KMS-11 (cell line): ENCODE measurements at regions not wholly inside any gene's neighbourhood (a gene's known extent, or its start where the extent isn't known, plus 50 kb on each side); places are given as distances from the start of the nearest gene placed in this dataset.

Experiments used
- H2AFZ ChIP-seq: fragments of 200-600 bp; sonication (generic); 2 replicates; pipeline ENCODE4 v1.6.1; 2016; ENCODE audit warnings: antibody characterized with exemption, mixed run types, low read depth
- H3K27ac ChIP-seq: fragments of 200-600 bp; sonication (generic); 2 replicates; pipeline ENCODE4 v1.6.1; 2016; ENCODE audit warnings: mild to moderate bottlenecking, mixed run types
- H3K27me3 ChIP-seq: fragments of 200-600 bp; sonication (generic); 2 replicates; pipeline ENCODE4 v1.6.1; 2017; ENCODE audit warnings: mild to moderate bottlenecking, low read depth, mixed run types, moderate library complexity; ENCODE audit not compliant: insufficient read depth
- H3K36me3 ChIP-seq: fragments of 200-600 bp; sonication (generic); 2 replicates; pipeline ENCODE4 v1.6.1; 2017; ENCODE audit warnings: mild to moderate bottlenecking, mixed run types; ENCODE audit not compliant: insufficient read depth
- H3K4me1 ChIP-seq: fragments of 200-600 bp; sonication (generic); 2 replicates; pipeline ENCODE4 v1.6.1; 2016; ENCODE audit warnings: mild to moderate bottlenecking, low read depth, mixed run types; ENCODE audit not compliant: poor library complexity, severe bottlenecking
- H3K4me2 ChIP-seq: fragments of 200-600 bp; sonication (generic); 2 replicates; pipeline ENCODE4 v1.7.0; 2016; ENCODE audit warnings: mild to moderate bottlenecking, mixed run types
- H3K4me3 ChIP-seq: fragments of 200-600 bp; sonication (generic); IDR thresholded peaks from 2 replicates; pipeline ENCODE4 v1.6.1; 2017; ENCODE audit warnings: low read depth, low read length, mixed read lengths; ENCODE audit not compliant: insufficient read depth
- H3K79me2 ChIP-seq: fragments of 200-600 bp; sonication (generic); 2 replicates; pipeline ENCODE4 v1.6.1; 2016; ENCODE audit warnings: low read depth, mixed run types; ENCODE audit not compliant: insufficient read depth
- H3K9ac ChIP-seq: fragments of 200-600 bp; sonication (generic); 2 replicates; pipeline ENCODE4 v1.6.1; 2016; ENCODE audit warnings: mild to moderate bottlenecking, mixed run types
- H4K20me1 ChIP-seq: fragments of 200-600 bp; sonication (generic); 2 replicates; pipeline ENCODE4 v1.6.1; 2016; ENCODE audit warnings: mild to moderate bottlenecking, mixed run types; ENCODE audit not compliant: insufficient read depth
- CTCF ChIP-seq: fragments of 200-600 bp; sonication (generic); conservative IDR thresholded peaks from 2 replicates; pipeline ENCODE4 v1.6.1; 2017; ENCODE audit warnings: low read depth, mild to moderate bottlenecking, antibody characterized with exemption, low read length, moderate library complexity, mixed read lengths

DNA sequence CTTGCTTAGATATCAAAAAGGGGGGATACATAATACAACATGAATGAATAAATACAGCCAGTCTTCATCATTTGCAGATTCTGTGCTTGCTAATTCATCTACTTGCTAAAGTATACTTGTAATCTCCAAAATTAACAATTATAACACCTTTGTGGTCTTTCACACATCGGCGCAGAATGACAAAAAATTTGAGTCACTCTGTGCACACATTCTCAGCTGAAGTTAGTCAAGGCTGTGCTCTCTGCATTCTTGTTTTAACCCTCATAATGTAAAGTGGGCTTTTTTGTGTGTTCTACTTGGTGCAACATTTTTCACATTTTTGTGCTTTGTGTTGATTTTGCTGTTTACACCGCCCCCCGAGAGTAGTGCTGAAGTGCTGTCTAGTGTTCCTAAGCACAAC is 65.8 kb upstream of the GPRIN3 start:
- Histone ChIP-seq H3K36me3 (no peaks in the 10 kb centered on the region), H2AFZ (no peak overlapping the region), H3K79me2 (no peaks in the 10 kb centered on the region), H3K4me2 (no peak overlapping the region), H4K20me1 (no peaks in the 10 kb centered on the region), H3K27me3 (no peaks in the 10 kb centered on the region), H3K4me3 (no peak overlapping the region), H3K27ac (no peak overlapping the region), H3K4me1 (no peaks in the 10 kb centered on the region), H3K9ac (no peak overlapping the region)
- no peak for TF ChIP-seq CTCF

- no peaks in the 10 kb centered on the region for H3K36me3 ChIP-seq
- no peak overlapping the region for H3K4me3 ChIP-seq
- no peak overlapping the region for H3K4me2 ChIP-seq
- no peak for TF ChIP-seq CTCF
- no peaks in the 10 kb centered on the region for H3K27me3 ChIP-seq
- H3K79me2 ChIP-seq = no peaks in the 10 kb centered on the region
- H2AFZ ChIP-seq = no peak overlapping the region
- H3K9ac ChIP-seq = no peak overlapping the region
- H4K20me1 ChIP-seq = no peaks in the 10 kb centered on the region
- no peaks in the 10 kb centered on the region for H3K4me1 ChIP-seq
- no peak overlapping the region for H3K27ac ChIP-seq
These were observed 64.0 kb upstream of the GPRIN3 start for GRCh38 chr4:89371614-89372013.

GRCh38 chr4:89369581-89369980 is 62.0 kb upstream of the GPRIN3 start:
- Histone ChIP-seq H3K9ac (no peak overlapping the region), H2AFZ (no peak overlapping the region), H3K36me3 (no peaks in the 10 kb centered on the region), H3K4me2 (no peak overlapping the region), H3K4me1 (no peaks in the 10 kb centered on the region), H4K20me1 (no peaks in the 10 kb centered on the region), H3K27ac (no peak overlapping the region), H3K4me3 (no peak overlapping the region), H3K79me2 (no peaks in the 10 kb centered on the region), H3K27me3 (no peaks in the 10 kb centered on the region)
- no peak for TF ChIP-seq CTCF

DNA sequence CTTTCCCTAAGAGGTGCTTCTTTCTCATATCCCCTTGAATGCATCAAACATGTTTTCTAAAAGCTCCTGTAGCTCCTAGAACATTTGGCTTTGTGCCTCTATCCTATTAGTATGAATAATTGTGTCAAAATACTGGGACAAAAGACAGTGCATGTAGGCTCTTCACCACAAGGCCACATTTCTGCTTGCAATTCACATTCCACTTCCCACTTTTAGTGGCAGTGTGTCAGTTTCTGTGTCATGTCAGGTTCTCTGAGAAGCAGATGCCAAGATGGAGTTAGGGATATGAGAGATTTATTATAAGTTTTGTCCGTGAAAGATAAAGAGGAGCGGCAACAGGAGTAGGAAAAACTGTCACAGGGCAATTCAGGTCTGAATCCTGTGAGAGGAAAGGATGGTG is 61.3 kb upstream of the GPRIN3 start:
- no peak overlapping the region for H3K4me2 ChIP-seq
- H3K9ac ChIP-seq = no peak overlapping the region
- H3K79me2 ChIP-seq = no peaks in the 10 kb centered on the region
- TF ChIP-seq CTCF = no peak
- H3K4me1 ChIP-seq = no peaks in the 10 kb centered on the region
- H3K36me3 ChIP-seq = no peaks in the 10 kb centered on the region
- H3K27me3 ChIP-seq = no peaks in the 10 kb centered on the region
- no peak overlapping the region for H3K27ac ChIP-seq
- H3K4me3 ChIP-seq = no peak overlapping the region
- no peaks in the 10 kb centered on the region for H4K20me1 ChIP-seq
- no peak overlapping the region for H2AFZ ChIP-seq

GRCh38 chr4:89365776-89366175 is 58.2 kb upstream of the GPRIN3 start:
- H3K4me2 ChIP-seq = no peak overlapping the region
- TF ChIP-seq CTCF = no peak
- H3K36me3 ChIP-seq = no peaks in the 10 kb centered on the region

More at GRCh38 chr4:89365776-89366175, 58.2 kb upstream of the GPRIN3 start:
- Histone ChIP-seq H3K27ac (no peak overlapping the region), H4K20me1 (no peaks in the 10 kb centered on the region), H3K4me3 (no peak overlapping the region), H3K9ac (no peak overlapping the region), H3K4me1 (no peaks in the 10 kb centered on the region), H2AFZ (no peak overlapping the region), H3K27me3 (no peaks in the 10 kb centered on the region), H3K79me2 (no peaks in the 10 kb centered on the region)
